ENCODE measurements at regions not wholly inside any gene's neighbourhood (a gene's known extent, or its start where the extent isn't known, plus 50 kb on each side); places are given as distances from the start of the nearest gene placed in this dataset.

GRCh38 chr10:44197646-44198045 lies 187.3 kb downstream of the CXCL12 start:
- no peaks in the 10 kb centered on the region for H3F3A ChIP-seq (ENCODE audit: insufficient read depth, low read length)
- H4K20me1 ChIP-seq (ENCODE audit: insufficient read depth, low read length): no peaks in the 10 kb centered on the region
- H2AFZ ChIP-seq (ENCODE audit: low read length): no peak overlapping the region
- H3K36me3 ChIP-seq (replicated peaks; ENCODE audit: insufficient read depth, low read length): no peaks in the 10 kb centered on the region
- H3K27me3 ChIP-seq (replicated peaks; ENCODE audit: insufficient read depth, low read length): no peaks in the 10 kb centered on the region
- H3K79me2 ChIP-seq (ENCODE audit: low read length): no peaks in the 10 kb centered on the region
- DNase-seq: no peak
- no peak overlapping the region for H3K27ac ChIP-seq (ENCODE audit: low read length)
- no peak overlapping the region for H3K4me3 ChIP-seq (ENCODE audit: low read length)
- no peaks in the 10 kb centered on the region for H3K4me1 ChIP-seq (ENCODE audit: low read length)
- H3K4me2 ChIP-seq (ENCODE audit: low read depth, low read length): no peak overlapping the region
- no peak overlapping the region for H3K9ac ChIP-seq (ENCODE audit: low read length)
- H3K9me3 ChIP-seq (replicated peaks; ENCODE audit: insufficient read depth, low read length): no peaks in the 10 kb centered on the region
- TF ChIP-seq EZH2 (optimal IDR thresholded peaks at IDR 0.05; ENCODE audit: low read depth, low read length) (no peak), EZH2phosphoT487 (IDR thresholded peaks at IDR 0.05; ENCODE audit: low read length) (no peak)
- TF ChIP-seq, protein P1, sequence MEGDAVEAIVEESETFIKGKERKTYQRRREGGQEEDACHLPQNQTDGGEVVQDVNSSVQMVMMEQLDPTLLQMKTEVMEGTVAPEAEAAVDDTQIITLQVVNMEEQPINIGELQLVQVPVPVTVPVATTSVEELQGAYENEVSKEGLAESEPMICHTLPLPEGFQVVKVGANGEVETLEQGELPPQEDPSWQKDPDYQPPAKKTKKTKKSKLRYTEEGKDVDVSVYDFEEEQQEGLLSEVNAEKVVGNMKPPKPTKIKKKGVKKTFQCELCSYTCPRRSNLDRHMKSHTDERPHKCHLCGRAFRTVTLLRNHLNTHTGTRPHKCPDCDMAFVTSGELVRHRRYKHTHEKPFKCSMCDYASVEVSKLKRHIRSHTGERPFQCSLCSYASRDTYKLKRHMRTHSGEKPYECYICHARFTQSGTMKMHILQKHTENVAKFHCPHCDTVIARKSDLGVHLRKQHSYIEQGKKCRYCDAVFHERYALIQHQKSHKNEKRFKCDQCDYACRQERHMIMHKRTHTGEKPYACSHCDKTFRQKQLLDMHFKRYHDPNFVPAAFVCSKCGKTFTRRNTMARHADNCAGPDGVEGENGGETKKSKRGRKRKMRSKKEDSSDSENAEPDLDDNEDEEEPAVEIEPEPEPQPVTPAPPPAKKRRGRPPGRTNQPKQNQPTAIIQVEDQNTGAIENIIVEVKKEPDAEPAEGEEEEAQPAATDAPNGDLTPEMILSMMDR (IDR thresholded peaks at IDR 0.05; ENCODE audit: low read length): no peak
- no peaks in the 10 kb centered on the region for H3K9me2 ChIP-seq (replicated peaks; ENCODE audit: insufficient read depth, low read length)

DNA sequence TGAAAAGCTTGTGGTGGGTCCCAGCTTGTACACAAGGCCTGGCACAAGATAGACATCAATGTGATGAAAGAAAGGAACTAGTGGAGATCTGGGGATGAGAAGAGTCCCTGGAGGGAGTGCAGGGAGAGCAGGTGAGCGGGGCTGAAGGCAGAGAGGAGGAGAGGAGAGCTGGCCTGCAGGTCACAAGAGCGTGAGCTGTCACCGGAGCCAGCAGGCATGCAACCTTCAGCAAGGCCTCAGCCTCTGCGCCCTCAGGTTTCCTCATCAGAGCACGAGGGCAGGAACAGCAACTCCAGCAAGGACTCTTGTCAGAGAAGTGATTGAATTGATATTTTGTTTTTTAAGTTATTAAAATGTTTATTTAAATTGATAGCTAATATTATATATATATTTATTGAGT lies 188.6 kb downstream of the CXCL12 start:
- H3K9ac ChIP-seq (ENCODE audit: low read length): no peak overlapping the region
- DNase-seq: no peak
- H3K4me1 ChIP-seq (ENCODE audit: low read length): no peaks in the 10 kb centered on the region
- no peaks in the 10 kb centered on the region for H3K27me3 ChIP-seq (replicated peaks; ENCODE audit: insufficient read depth, low read length)
- no peaks in the 10 kb centered on the region for H3K79me2 ChIP-seq (ENCODE audit: low read length)
- no peaks in the 10 kb centered on the region for H3K9me3 ChIP-seq (replicated peaks; ENCODE audit: insufficient read depth, low read length)
- H3F3A ChIP-seq (ENCODE audit: insufficient read depth, low read length): no peaks in the 10 kb centered on the region
- no peaks in the 10 kb centered on the region for H3K36me3 ChIP-seq (replicated peaks; ENCODE audit: insufficient read depth, low read length)
- no peaks in the 10 kb centered on the region for H3K9me2 ChIP-seq (replicated peaks; ENCODE audit: insufficient read depth, low read length)
- H3K4me3 ChIP-seq (ENCODE audit: low read length): no peak overlapping the region
- TF ChIP-seq EZH2phosphoT487 (IDR thresholded peaks at IDR 0.05; ENCODE audit: low read length) (no peak), EZH2 (optimal IDR thresholded peaks at IDR 0.05; ENCODE audit: low read depth, low read length) (no peak)
- TF ChIP-seq, protein P1 (IDR thresholded peaks at IDR 0.05; ENCODE audit: low read length): no peak
- H3K27ac ChIP-seq (ENCODE audit: low read length): no peak overlapping the region
- H2AFZ ChIP-seq (ENCODE audit: low read length): no peak overlapping the region
- no peak overlapping the region for H3K4me2 ChIP-seq (ENCODE audit: low read depth, low read length)
- no peaks in the 10 kb centered on the region for H4K20me1 ChIP-seq (ENCODE audit: insufficient read depth, low read length)

GRCh38 chr10:44196008-44196320 lies 188.9 kb downstream of the CXCL12 start:
- H3K9ac ChIP-seq (ENCODE audit: low read length): no peak overlapping the region
- no peak overlapping the region for H2AFZ ChIP-seq (ENCODE audit: low read length)
- no peaks in the 10 kb centered on the region for H3K9me3 ChIP-seq (replicated peaks; ENCODE audit: insufficient read depth, low read length)
- H3K4me2 ChIP-seq (ENCODE audit: low read depth, low read length): no peak overlapping the region
- H3K36me3 ChIP-seq (replicated peaks; ENCODE audit: insufficient read depth, low read length): no peaks in the 10 kb centered on the region
- H3K4me3 ChIP-seq (ENCODE audit: low read length): no peak overlapping the region
- no peaks in the 10 kb centered on the region for H3K9me2 ChIP-seq (replicated peaks; ENCODE audit: insufficient read depth, low read length)
- no peaks in the 10 kb centered on the region for H3K79me2 ChIP-seq (ENCODE audit: low read length)
- no peaks in the 10 kb centered on the region for H4K20me1 ChIP-seq (ENCODE audit: insufficient read depth, low read length)
- no peak for DNase-seq
- no peak overlapping the region for H3K27ac ChIP-seq (ENCODE audit: low read length)
- H3F3A ChIP-seq (ENCODE audit: insufficient read depth, low read length): no peaks in the 10 kb centered on the region
- H3K4me1 ChIP-seq (ENCODE audit: low read length): no peaks in the 10 kb centered on the region
- no peak for TF ChIP-seq EZH2 (optimal IDR thresholded peaks at IDR 0.05; ENCODE audit: low read depth, low read length)
- TF ChIP-seq EZH2phosphoT487 (IDR thresholded peaks at IDR 0.05; ENCODE audit: low read length): no peak
- TF ChIP-seq, protein P1 (IDR thresholded peaks at IDR 0.05; ENCODE audit: low read length): no peak
- H3K27me3 ChIP-seq (replicated peaks; ENCODE audit: insufficient read depth, low read length): no peaks in the 10 kb centered on the region
